GM23248 (cell line): ENCODE measurements at regions not wholly inside any gene's neighbourhood (a gene's known extent, or its start where the extent isn't known, plus 50 kb on each side); places are given as distances from the start of the nearest gene placed in this dataset.

Source experiments
- EZH2 ChIP-seq: fragments of 200-600 bp; sonication (generic); IDR thresholded peaks from 2 replicates; pipeline ENCODE4 v1.6.1; 2018; ENCODE audit warnings: antibody characterized with exemption, mild to moderate bottlenecking; ENCODE audit not compliant: insufficient read depth, poor library complexity, severe bottlenecking
- EZH2phosphoT487 ChIP-seq: fragments of 200-600 bp; sonication (generic); IDR thresholded peaks from 2 replicates; pipeline ENCODE4 v1.6.1; 2018; ENCODE audit warnings: antibody characterized with exemption, moderate library complexity, mild to moderate bottlenecking, low read depth; ENCODE audit not compliant: insufficient read depth

DNA sequence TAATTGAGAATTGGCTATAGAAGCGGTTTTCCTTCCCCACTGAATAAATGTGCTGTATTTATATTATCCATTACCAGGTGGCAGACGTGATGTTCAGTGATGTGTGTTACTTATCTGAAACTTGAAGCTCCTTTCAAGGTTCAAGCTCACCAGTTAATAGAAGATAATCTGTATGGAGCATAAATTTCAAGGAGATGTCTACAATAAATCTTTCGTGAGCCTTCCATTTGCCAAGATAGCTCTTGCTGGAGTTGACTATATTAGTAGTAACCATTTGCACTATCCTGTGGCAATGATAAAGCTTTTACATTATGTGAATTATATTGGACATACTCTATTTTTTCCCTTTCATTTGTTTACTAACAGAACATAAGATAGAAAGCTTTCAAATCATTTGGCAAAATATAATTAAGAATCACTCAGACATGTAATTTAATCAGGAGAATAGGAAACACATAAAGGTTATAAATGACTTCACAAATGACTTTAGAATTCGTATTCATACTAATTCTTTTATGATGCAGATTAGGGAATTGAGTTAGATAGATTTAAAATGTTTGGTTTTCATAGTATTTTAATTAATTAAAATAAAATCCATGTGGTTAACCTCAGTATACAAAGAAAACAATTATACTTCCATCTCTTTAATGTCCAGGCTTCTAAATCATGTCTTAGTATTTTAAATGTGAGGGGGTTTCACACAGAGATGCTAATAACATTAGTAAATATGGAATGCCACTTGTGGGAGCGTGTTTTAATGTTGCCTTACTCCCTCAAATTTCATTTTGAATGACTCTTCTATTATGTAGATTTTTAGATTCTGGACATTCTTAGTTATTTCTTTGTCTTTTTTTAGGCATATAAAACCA is 664.4 kb upstream of the CDH8 start:
- TF ChIP-seq EZH2 (no peak), EZH2phosphoT487 (no peak)
